Uterus (tissue), 3 donors: ENCODE measurements at regions not wholly inside any gene's neighbourhood (a gene's known extent, or its start where the extent isn't known, plus 50 kb on each side); places are given as distances from the start of the nearest gene placed in this dataset.

Source experiments
- DNase-seq, 2 donors: peaks; one replicate each; pipeline ENCODE4 v3.0.0-alpha.2; 2019 to 2020
- H3K27ac ChIP-seq, 2 donors: fragments of 200-600 bp; sonication (generic); 1 replicate in 1 of 2; 2 replicates in 1 of 2; pipeline ENCODE4 v1.5.1; 2016 to 2018
- H3K27me3 ChIP-seq, 2 donors: fragments of 200-600 bp; sonication (generic); one replicate each; pipeline ENCODE4 v1.5.1; 2018 to 2019; ENCODE audit warnings: control low read depth in 1 of 2
- H3K36me3 ChIP-seq, 2 donors: fragments of 200-600 bp; sonication (generic); one replicate each; pipeline ENCODE4 v1.5.1; 2019; ENCODE audit warnings: control low read depth in 1 of 2
- H3K4me1 ChIP-seq, 2 donors: fragments of 200-600 bp; sonication (generic); one replicate each; pipeline ENCODE4 v1.5.1; 2018 to 2019; ENCODE audit warnings: control low read depth in 1 of 2
- H3K4me3 ChIP-seq, 2 donors: fragments of 200-600 bp; sonication (generic); 1 replicate in 1 of 2; 2 replicates in 1 of 2; pipeline ENCODE4 v1.5.1; 2018 to 2019; ENCODE audit warnings: mild to moderate bottlenecking in 1 of 2
- H3K9me3 ChIP-seq, 2 donors: fragments of 200-600 bp; sonication (generic); one replicate each; pipeline ENCODE4 v1.5.1; 2019; ENCODE audit warnings: control low read depth in 1 of 2
- CTCF ChIP-seq, 4 experiments: fragments of 200-600 bp in 2 of 4; fragments of 450-650 bp in 2 of 4; sonication (generic) in 2 of 4; IDR thresholded peaks; one replicate each; pipeline ENCODE4 v1.5.1; 2016 to 2019; ENCODE audit warnings: antibody characterized with exemption in 4 of 4, mild to moderate bottlenecking in 2 of 4, moderate library complexity in 1 of 4
- POLR2A ChIP-seq, 2 donors: fragments of 450-650 bp; IDR thresholded peaks; one replicate each; pipeline ENCODE4 v1.6.1; 2016; ENCODE audit warnings: antibody characterized with exemption in 2 of 2, mild to moderate bottlenecking in 1 of 2, moderate library complexity in 1 of 2
- intact Hi-C: fragments of 100-400 bp; cut with DNase I; formaldehyde crosslinking; loops from one replicate; pipeline ENCODE4 v1.15.1; 2023; ENCODE audit warnings: low total_unique reads
- donor health status: DM: yes; HTN: yes; CAD: no.

GRCh38 chr3:30440880-30441279 is 165.5 kb upstream of the TGFBR2 start:
- intact Hi-C loops = no loop called here
- Histone ChIP-seq H3K27me3 (no peaks in the 10 kb centered on the region), H3K36me3 (no peaks in the 10 kb centered on the region), H3K9me3 (no peaks in the 10 kb centered on the region), H3K4me3 (no peak overlapping the region), H3K27ac (peak overlapping the region; percentile 61 to 80), H3K4me1 (no peaks in the 10 kb centered on the region)
- peak; percentile 28 to 52 for DNase-seq
- TF ChIP-seq POLR2A (IDR thresholded peaks at IDR 0.05) (no peak), CTCF (IDR thresholded peaks at IDR 0.05) (no peak)

- H3K36me3 ChIP-seq = no peaks in the 10 kb centered on the region
- no peak overlapping the region for H3K4me3 ChIP-seq
- no peaks in the 10 kb centered on the region for H3K9me3 ChIP-seq
- no peak for DNase-seq
- H3K4me1 ChIP-seq = no peaks in the 10 kb centered on the region
- TF ChIP-seq POLR2A (IDR thresholded peaks at IDR 0.05) (no peak), CTCF (IDR thresholded peaks at IDR 0.05) (no peak)
- no peaks in the 10 kb centered on the region for H3K27me3 ChIP-seq
- intact Hi-C loops = no loop called here
- H3K27ac ChIP-seq = peak overlapping the region; percentile 37 to 80
Observed at GRCh38 chr3:30443756-30444673, 162.4 kb upstream of the TGFBR2 start.

- no peaks in the 10 kb centered on the region for H3K27me3 ChIP-seq
- H3K4me1 ChIP-seq = no peaks in the 10 kb centered on the region
- no peaks in the 10 kb centered on the region for H3K36me3 ChIP-seq
- H3K9me3 ChIP-seq = no peaks in the 10 kb centered on the region
- H3K27ac ChIP-seq = no peak overlapping the region
- no peak for DNase-seq
- H3K4me3 ChIP-seq = no peak overlapping the region
- intact Hi-C loops = no loop called here
- TF ChIP-seq POLR2A (IDR thresholded peaks at IDR 0.05) (no peak), CTCF (IDR thresholded peaks at IDR 0.05) (no peak)
Observed at GRCh38 chr3:30448450-30449289, 157.7 kb upstream of the TGFBR2 start.

- Histone ChIP-seq H3K36me3 (no peaks in the 10 kb centered on the region), H3K27ac (no peak overlapping the region), H3K27me3 (no peaks in the 10 kb centered on the region), H3K4me1 (no peaks in the 10 kb centered on the region), H3K9me3 (no peaks in the 10 kb centered on the region), H3K4me3 (no peak overlapping the region)
- DNase-seq = no peak
- TF ChIP-seq POLR2A (IDR thresholded peaks at IDR 0.05) (no peak), CTCF (IDR thresholded peaks at IDR 0.05) (no peak)
- intact Hi-C loops = no loop called here
Observed at GRCh38 chr3:30449290-30449632, 157.1 kb upstream of the TGFBR2 start.

GRCh38 chr3:30452446-30452845 is 154.0 kb upstream of the TGFBR2 start:
- intact Hi-C loops = no loop called here
- H3K27ac ChIP-seq = peak overlapping the region in 1 of 2 donors; percentile 16

More at GRCh38 chr3:30452446-30452845, 154.0 kb upstream of the TGFBR2 start:
- H3K36me3 ChIP-seq = no peaks in the 10 kb centered on the region
- TF ChIP-seq CTCF (IDR thresholded peaks at IDR 0.05) (no peak), POLR2A (IDR thresholded peaks at IDR 0.05) (no peak)
- no peaks in the 10 kb centered on the region for H3K9me3 ChIP-seq
- DNase-seq = no peak
- H3K27me3 ChIP-seq = no peaks in the 10 kb centered on the region
- H3K4me1 ChIP-seq = peaks cover 0 to 6% of the 10 kb centered on the region in 2 donors
- no peak overlapping the region for H3K4me3 ChIP-seq
